ENCODE measurements at regions not wholly inside any gene's neighbourhood (a gene's known extent, or its start where the extent isn't known, plus 50 kb on each side); places are given as distances from the start of the nearest gene placed in this dataset.
"Not testable (repeated sequence)": the region's sequence is repeated elsewhere in the genome, so short reads cannot be mapped to it uniquely, and the experiment has no call there.

- DNase-seq (ENCODE audit: low read depth): no peak
These were observed 116.0 kb downstream of the BUB3 start for GRCh38 chr10:123270221-123270620.

GRCh38 chr10:123270806-123271205, 116.6 kb downstream of the BUB3 start:
- no peak for DNase-seq (ENCODE audit: low read depth)

- DNase-seq (ENCODE audit: low read depth): peak; percentile 19
These were observed 118.0 kb downstream of the BUB3 start for GRCh38 chr10:123272171-123272570.

GRCh38 chr10:123274306-123275135, 120.3 kb downstream of the BUB3 start:
- no peak for DNase-seq (ENCODE audit: low read depth)

- no peak for DNase-seq (ENCODE audit: low read depth)
These were observed 120.9 kb downstream of the BUB3 start for GRCh38 chr10:123275136-123275564.

GRCh38 chr10:123278445-123278844, 124.2 kb downstream of the BUB3 start:
- DNase-seq (ENCODE audit: low read depth): no peak

- DNase-seq (ENCODE audit: low read depth): not testable (repeated sequence)
These were observed 129.2 kb downstream of the BUB3 start for GRCh38 chr10:123283371-123283770.

GRCh38 chr10:123284022-123284421, 129.8 kb downstream of the BUB3 start:
- DNase-seq (ENCODE audit: low read depth): no peak

- peak; percentile 59 for DNase-seq (ENCODE audit: low read depth)
These were observed 133.5 kb downstream of the BUB3 start for GRCh38 chr10:123287594-123288247.

GRCh38 chr10:123289432-123289831, 135.2 kb downstream of the BUB3 start:
- DNase-seq (ENCODE audit: low read depth): no peak

GRCh38 chr10:123294109-123294508, 139.9 kb downstream of the BUB3 start:
- DNase-seq (ENCODE audit: low read depth): no peak

GRCh38 chr10:123294886-123295285, 140.7 kb downstream of the BUB3 start:
- no peak for DNase-seq (ENCODE audit: low read depth)

GRCh38 chr10:123295644-123296043, 141.4 kb downstream of the BUB3 start:
- DNase-seq (ENCODE audit: low read depth): no peak

- no peak for DNase-seq (ENCODE audit: low read depth)
These were observed 143.0 kb downstream of the BUB3 start for GRCh38 chr10:123297175-123297574.

GRCh38 chr10:123298583-123298982, 144.4 kb downstream of the BUB3 start:
- no peak for DNase-seq (ENCODE audit: low read depth)

- no peak for DNase-seq (ENCODE audit: low read depth)
These were observed 145.4 kb downstream of the BUB3 start for GRCh38 chr10:123299598-123299997.

GRCh38 chr10:123301077-123301857, 147.1 kb downstream of the BUB3 start:
- DNase-seq (ENCODE audit: low read depth): peak; percentile 39

GRCh38 chr10:123303581-123304337, 149.6 kb downstream of the BUB3 start:
- no peak for DNase-seq (ENCODE audit: low read depth)

GRCh38 chr10:123305671-123306070, 151.5 kb downstream of the BUB3 start:
- DNase-seq (ENCODE audit: low read depth): no peak

GRCh38 chr10:123306290-123306689, 152.1 kb downstream of the BUB3 start:
- no peak for DNase-seq (ENCODE audit: low read depth)

GRCh38 chr10:123309731-123310130, 155.5 kb downstream of the BUB3 start:
- DNase-seq (ENCODE audit: low read depth): no peak

GRCh38 chr10:123316776-123317175, 162.6 kb downstream of the BUB3 start:
- no peak for DNase-seq (ENCODE audit: low read depth)

Data from ELR (cell line).